Mononuclear cell (primary cell): ENCODE measurements at regions not wholly inside any gene's neighbourhood (a gene's known extent, or its start where the extent isn't known, plus 50 kb on each side); places are given as distances from the start of the nearest gene placed in this dataset.

Source experiments
- H3K27me3 ChIP-seq: 2 replicates; pipeline ENCODE4 v1.6.0; 2011; ENCODE audit warnings: low read length, control low read depth; ENCODE audit not compliant: insufficient read depth
- H3K4me1 ChIP-seq: 2 replicates; pipeline ENCODE4 v1.5.1; 2011; ENCODE audit warnings: mild to moderate bottlenecking, low read length, control low read depth; ENCODE audit not compliant: insufficient read depth
- H3K4me3 ChIP-seq: 2 replicates; pipeline ENCODE4 v1.5.1; 2011; ENCODE audit warnings: mild to moderate bottlenecking, low read length, moderate library complexity
- H3K9me3 ChIP-seq: 2 replicates; pipeline ENCODE4 v1.5.1; 2011; ENCODE audit warnings: low read depth, mild to moderate bottlenecking, control low read depth, low read length

GRCh38 chr12:126869644-126870043 is 1397.3 kb upstream of the TMEM132C start:
- no peaks in the 10 kb centered on the region for H3K27me3 ChIP-seq
- H3K9me3 ChIP-seq = no peaks in the 10 kb centered on the region
- no peak overlapping the region for H3K4me3 ChIP-seq
- H3K4me1 ChIP-seq = no peaks in the 10 kb centered on the region

GRCh38 chr12:126873701-126874100 is 1393.3 kb upstream of the TMEM132C start:
- Histone ChIP-seq H3K27me3 (no peaks in the 10 kb centered on the region), H3K9me3 (no peaks in the 10 kb centered on the region), H3K4me3 (no peak overlapping the region), H3K4me1 (no peaks in the 10 kb centered on the region)

DNA sequence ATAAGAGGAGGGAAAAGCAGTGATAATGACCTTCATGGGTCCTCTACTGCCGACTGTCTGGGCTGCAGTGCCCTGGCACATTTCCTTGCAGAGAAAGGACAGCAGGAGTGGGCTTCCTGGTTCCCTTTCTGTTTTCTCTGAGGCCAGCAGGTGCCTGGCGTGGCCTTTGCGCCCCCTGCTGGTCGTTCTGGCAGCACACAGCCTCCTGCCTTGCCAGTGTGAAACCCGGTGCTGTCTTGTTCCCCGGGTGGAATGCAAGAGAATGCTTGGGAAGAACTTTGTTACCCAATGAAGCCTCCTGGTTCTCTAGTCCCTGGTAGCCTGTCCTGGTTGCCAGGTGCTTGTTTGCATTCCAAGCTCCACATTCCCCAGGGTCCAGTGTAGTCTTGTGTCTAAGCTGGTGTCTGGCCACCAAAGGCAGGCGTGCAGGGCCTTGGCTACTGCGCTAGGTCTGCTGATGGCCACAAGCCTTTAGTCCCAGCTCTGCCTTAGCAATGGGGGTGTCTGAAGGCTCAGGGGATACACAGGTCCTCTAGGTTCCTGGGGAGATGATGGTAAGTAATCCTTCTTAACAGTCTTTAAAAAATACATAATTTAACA is 1392.4 kb upstream of the TMEM132C start:
- Histone ChIP-seq H3K27me3 (no peaks in the 10 kb centered on the region), H3K4me3 (no peak overlapping the region), H3K9me3 (no peaks in the 10 kb centered on the region), H3K4me1 (no peaks in the 10 kb centered on the region)

GRCh38 chr12:126879842-126880241 is 1387.1 kb upstream of the TMEM132C start:
- Histone ChIP-seq H3K27me3 (no peaks in the 10 kb centered on the region), H3K4me3 (no peak overlapping the region), H3K4me1 (no peaks in the 10 kb centered on the region), H3K9me3 (no peaks in the 10 kb centered on the region)

GRCh38 chr12:126883697-126884096 is 1383.3 kb upstream of the TMEM132C start:
- Histone ChIP-seq H3K27me3 (no peaks in the 10 kb centered on the region), H3K9me3 (no peaks in the 10 kb centered on the region)

DNA sequence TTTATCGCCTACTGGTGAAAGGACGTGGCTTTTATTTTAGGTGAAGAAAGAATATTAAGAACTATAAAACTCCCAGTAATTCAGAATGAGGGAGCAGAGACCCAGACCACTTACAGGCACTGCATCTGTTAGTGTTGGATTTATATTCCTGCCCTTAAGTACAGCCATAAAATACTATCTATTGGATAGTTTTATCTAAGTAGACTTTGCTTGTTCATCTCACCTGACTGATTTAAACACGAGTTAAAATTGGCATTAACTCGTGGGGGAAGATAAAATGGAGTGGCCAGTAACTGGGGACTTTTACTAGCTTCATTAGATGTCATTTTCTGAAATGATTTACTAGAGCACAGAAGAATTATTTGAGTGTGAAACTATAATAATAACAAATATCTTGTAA is 1377.5 kb upstream of the TMEM132C start:
- H3K4me3 ChIP-seq = no peak overlapping the region
- no peaks in the 10 kb centered on the region for H3K9me3 ChIP-seq
- H3K4me1 ChIP-seq = no peaks in the 10 kb centered on the region
- H3K27me3 ChIP-seq = no peaks in the 10 kb centered on the region

More at GRCh38 chr12:126883697-126884096, 1383.3 kb upstream of the TMEM132C start:
- no peak overlapping the region for H3K4me3 ChIP-seq
- H3K4me1 ChIP-seq = no peaks in the 10 kb centered on the region

DNA sequence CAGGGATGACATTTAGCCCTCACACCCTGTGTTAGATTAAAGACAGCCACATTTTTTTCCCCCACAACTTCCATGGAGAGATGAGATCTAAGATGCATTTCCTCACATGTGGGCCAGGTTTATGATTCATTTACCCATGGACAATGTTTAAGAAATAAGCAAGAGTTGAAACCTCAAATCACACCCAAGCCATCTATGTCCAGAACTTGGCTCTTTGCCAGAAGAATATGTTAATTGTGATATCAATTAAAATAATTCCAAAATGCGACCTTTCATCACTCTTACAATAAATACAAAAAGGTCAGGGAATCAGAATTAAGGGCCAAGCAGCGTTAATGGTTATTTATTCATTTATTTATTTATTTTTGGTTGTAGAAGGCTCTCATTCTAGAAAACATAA is 1376.9 kb upstream of the TMEM132C start:
- Histone ChIP-seq H3K27me3 (no peaks in the 10 kb centered on the region), H3K4me3 (no peak overlapping the region), H3K9me3 (no peaks in the 10 kb centered on the region), H3K4me1 (no peaks in the 10 kb centered on the region)

GRCh38 chr12:126891789-126892188 is 1375.2 kb upstream of the TMEM132C start:
- Histone ChIP-seq H3K9me3 (no peaks in the 10 kb centered on the region), H3K4me1 (no peaks in the 10 kb centered on the region), H3K27me3 (no peaks in the 10 kb centered on the region), H3K4me3 (no peak overlapping the region)

DNA sequence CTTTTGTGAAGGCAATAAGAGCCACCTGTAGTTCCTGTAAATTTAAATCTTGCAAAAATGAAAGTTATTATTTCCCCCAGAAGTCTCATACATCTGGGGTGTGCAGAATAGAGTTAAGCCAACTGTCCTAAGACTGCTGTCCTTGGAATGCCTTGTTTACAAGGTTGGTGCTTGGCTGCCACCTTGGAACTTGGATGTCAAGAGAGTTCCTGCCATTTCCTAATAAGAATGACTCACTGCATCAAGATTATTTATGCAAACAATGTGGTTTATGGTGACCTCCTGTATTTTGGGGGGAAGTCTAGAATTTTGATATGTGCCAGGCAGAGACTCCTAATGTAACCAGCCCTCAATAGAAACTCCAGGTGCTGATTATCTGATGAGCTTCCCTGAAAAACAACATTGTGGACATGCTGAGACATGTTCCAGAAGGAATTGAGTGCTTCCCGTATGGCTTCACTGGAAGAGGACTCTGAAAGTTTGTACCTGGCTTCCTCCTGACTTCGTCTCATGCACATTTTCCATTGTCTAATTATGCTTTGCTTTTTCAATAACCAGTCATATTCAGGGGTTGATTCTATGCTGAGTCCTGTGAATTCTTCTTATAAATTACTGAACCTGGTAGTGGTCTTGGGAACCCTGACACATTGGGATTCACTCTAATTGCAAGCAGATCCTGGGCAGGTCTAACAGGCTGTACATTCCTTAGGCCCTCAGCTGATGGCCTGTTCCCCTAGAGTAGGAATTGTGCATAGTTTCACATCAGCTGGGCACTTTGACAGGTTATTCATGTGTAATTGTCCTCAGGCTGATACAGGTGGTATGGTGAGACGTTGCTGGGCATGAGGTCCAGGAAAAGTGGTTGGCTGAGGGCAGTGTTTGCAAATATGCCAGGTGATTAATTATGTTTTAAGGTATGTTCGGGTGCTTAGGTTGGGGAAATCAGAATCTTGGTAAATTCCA is 1370.7 kb upstream of the TMEM132C start:
- Histone ChIP-seq H3K9me3 (no peaks in the 10 kb centered on the region), H3K4me1 (no peaks in the 10 kb centered on the region), H3K4me3 (no peak overlapping the region), H3K27me3 (no peaks in the 10 kb centered on the region)

DNA sequence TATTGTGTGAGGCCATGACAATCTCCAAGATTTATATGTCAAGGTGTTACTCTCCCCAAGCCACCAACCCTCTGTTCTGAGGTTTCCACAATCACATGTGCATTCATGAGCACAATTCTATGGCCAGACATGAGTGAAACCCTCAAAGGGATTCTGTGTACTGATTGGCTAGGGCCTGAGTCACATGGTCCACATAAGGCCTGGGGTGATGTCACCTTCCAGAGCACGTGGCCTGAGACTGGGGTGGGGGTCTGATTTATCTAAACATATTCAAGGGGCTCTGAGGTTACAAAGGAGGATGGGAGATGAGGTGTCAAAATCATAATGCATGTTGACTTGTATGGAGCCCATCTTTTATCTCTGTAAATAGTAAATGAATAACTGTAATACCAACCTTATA is 1369.9 kb upstream of the TMEM132C start:
- no peaks in the 10 kb centered on the region for H3K27me3 ChIP-seq
- no peaks in the 10 kb centered on the region for H3K9me3 ChIP-seq
- H3K4me1 ChIP-seq = no peaks in the 10 kb centered on the region
- no peak overlapping the region for H3K4me3 ChIP-seq

DNA sequence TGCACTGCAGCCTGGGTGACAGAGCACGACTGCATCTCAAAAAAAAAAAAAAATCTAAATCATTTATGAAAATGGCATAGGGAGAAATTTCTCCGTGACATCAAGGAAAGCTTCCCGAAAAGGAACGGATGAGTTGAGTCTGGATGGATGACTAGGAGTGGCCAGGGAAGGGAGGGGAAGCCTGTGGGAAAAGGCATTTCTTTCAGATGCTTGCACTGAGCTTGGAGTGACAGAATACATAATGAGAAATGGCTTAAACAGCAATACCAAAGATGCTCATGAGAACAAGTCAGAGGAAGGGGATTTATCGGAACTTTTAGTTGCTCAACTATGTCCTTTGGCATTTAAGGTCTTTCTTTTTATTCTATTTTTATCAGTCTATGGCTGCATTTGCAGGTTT is 1369.2 kb upstream of the TMEM132C start:
- H3K4me1 ChIP-seq = no peaks in the 10 kb centered on the region
- no peaks in the 10 kb centered on the region for H3K9me3 ChIP-seq
- no peaks in the 10 kb centered on the region for H3K27me3 ChIP-seq
- H3K4me3 ChIP-seq = no peak overlapping the region

GRCh38 chr12:126898562-126898961 is 1368.4 kb upstream of the TMEM132C start:
- Histone ChIP-seq H3K9me3 (no peaks in the 10 kb centered on the region), H3K4me3 (no peak overlapping the region), H3K27me3 (no peaks in the 10 kb centered on the region), H3K4me1 (no peaks in the 10 kb centered on the region)

- Histone ChIP-seq H3K27me3 (no peaks in the 10 kb centered on the region), H3K4me3 (no peak overlapping the region), H3K4me1 (no peaks in the 10 kb centered on the region), H3K9me3 (no peaks in the 10 kb centered on the region)
Observed at GRCh38 chr12:126899926-126900792, 1366.8 kb upstream of the TMEM132C start.

GRCh38 chr12:126903027-126903876 is 1363.7 kb upstream of the TMEM132C start:
- Histone ChIP-seq H3K4me3 (no peak overlapping the region), H3K27me3 (no peaks in the 10 kb centered on the region), H3K4me1 (no peaks in the 10 kb centered on the region), H3K9me3 (no peaks in the 10 kb centered on the region)
